ENCODE measurements at regions not wholly inside any gene's neighbourhood (a gene's known extent, or its start where the extent isn't known, plus 50 kb on each side); places are given as distances from the start of the nearest gene placed in this dataset.
"Not testable (repeated sequence)": the region's sequence is repeated elsewhere in the genome, so short reads cannot be mapped to it uniquely, and the experiment has no call there.

DNA sequence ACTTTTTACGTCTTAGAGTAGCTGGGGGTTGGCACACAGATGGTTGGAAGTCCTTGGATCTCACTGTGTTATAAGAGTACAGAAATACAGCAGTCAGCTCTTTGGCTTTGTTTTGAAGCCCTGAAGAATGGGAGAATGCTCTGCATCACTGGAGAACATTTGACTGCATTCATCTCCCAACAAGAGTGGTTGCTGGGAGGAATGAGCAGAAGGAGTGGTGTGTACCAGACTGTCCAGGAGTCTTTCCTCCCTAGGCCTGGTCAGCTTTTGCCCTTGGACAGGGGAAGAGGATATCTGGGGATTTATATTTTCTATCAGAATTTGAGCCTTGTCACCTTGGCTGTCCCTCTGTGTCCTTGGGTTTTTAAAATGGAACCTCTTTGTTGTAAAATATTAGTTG lies 69.8 kb downstream of the SRGAP2 start:
- TF ChIP-seq, protein P1, sequence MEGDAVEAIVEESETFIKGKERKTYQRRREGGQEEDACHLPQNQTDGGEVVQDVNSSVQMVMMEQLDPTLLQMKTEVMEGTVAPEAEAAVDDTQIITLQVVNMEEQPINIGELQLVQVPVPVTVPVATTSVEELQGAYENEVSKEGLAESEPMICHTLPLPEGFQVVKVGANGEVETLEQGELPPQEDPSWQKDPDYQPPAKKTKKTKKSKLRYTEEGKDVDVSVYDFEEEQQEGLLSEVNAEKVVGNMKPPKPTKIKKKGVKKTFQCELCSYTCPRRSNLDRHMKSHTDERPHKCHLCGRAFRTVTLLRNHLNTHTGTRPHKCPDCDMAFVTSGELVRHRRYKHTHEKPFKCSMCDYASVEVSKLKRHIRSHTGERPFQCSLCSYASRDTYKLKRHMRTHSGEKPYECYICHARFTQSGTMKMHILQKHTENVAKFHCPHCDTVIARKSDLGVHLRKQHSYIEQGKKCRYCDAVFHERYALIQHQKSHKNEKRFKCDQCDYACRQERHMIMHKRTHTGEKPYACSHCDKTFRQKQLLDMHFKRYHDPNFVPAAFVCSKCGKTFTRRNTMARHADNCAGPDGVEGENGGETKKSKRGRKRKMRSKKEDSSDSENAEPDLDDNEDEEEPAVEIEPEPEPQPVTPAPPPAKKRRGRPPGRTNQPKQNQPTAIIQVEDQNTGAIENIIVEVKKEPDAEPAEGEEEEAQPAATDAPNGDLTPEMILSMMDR (conservative IDR thresholded peaks at IDR 0.05), result not testable (repeated sequence)
- TF ChIP-seq ZFX (IDR thresholded peaks at IDR 0.05), result not testable (repeated sequence)
